Cardiac muscle cell (in vitro differentiated cells and primary cell): ENCODE measurements at regions not wholly inside any gene's neighbourhood (a gene's known extent, or its start where the extent isn't known, plus 50 kb on each side); places are given as distances from the start of the nearest gene placed in this dataset.

ENCODE experiments used
- DNase-seq, 2 donors: peaks; one replicate each; pipeline versions ENCODE4 v3.0.0 to v3.0.0-alpha.2; 2010 to 2017; ENCODE audit warnings: low read depth in 1 of 2, low spot score in 1 of 2
- H3K27ac ChIP-seq: fragments of 200-600 bp; sonication (generic); 2 replicates; pipeline ENCODE4 v1.5.1; 2016
- H3K27me3 ChIP-seq: fragments of 200-600 bp; sonication (generic); 2 replicates; pipeline ENCODE4 v1.6.0; 2016; ENCODE audit warnings: control low read depth
- H3K36me3 ChIP-seq: fragments of 200-600 bp; sonication (generic); 2 replicates; pipeline ENCODE4 v1.5.1; 2016; ENCODE audit warnings: control low read depth
- H3K4me1 ChIP-seq: fragments of 200-600 bp; sonication (generic); 2 replicates; pipeline ENCODE4 v1.8.1; 2017; ENCODE audit warnings: low read depth, mild to moderate bottlenecking, mixed run types
- H3K4me3 ChIP-seq: fragments of 200-600 bp; sonication (generic); 2 replicates; pipeline ENCODE4 v1.5.1; 2016; ENCODE audit warnings: mild to moderate bottlenecking
- H3K9me3 ChIP-seq: fragments of 200-600 bp; sonication (generic); 2 replicates; pipeline ENCODE4 v1.5.1; 2017; ENCODE audit warnings: low read depth, mild to moderate bottlenecking, control low read depth
- CTCF ChIP-seq: IDR thresholded peaks from 2 replicates; pipeline ENCODE4 v1.5.1; 2012; ENCODE audit warnings: low read depth, mild to moderate bottlenecking, low read length

DNA sequence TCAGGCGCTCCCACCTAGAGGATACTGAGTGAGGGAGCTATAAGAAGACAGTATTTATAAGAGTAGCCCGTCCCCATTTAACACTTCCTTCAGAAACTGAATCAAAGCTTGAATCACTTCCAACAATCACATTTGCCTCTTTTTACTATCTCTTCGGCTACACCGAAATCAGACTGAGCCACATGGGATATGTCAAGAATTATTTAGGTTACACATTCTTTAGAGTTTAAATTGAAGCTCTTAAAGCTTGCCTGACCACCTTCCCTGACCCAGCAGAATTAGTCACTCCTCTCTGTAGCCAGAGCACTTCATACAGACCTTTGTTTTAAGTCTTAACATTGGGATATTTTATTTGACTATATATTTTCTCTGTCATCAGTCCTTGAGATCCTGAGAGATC lies 163.7 kb downstream of the MAFB start:
- H3K4me3 ChIP-seq: no peak overlapping the region
- H3K36me3 ChIP-seq: no peaks in the 10 kb centered on the region
- peak in 1 of 2 donors; percentile 53 for DNase-seq
- TF ChIP-seq CTCF: no peak
- no peak overlapping the region for H3K27ac ChIP-seq
- no peaks in the 10 kb centered on the region for H3K4me1 ChIP-seq
- H3K27me3 ChIP-seq: no peaks in the 10 kb centered on the region
- H3K9me3 ChIP-seq: no peaks in the 10 kb centered on the region

GRCh38 chr20:40524071-40524470 lies 165.0 kb downstream of the MAFB start:
- no peaks in the 10 kb centered on the region for H3K9me3 ChIP-seq
- no peaks in the 10 kb centered on the region for H3K36me3 ChIP-seq
- H3K4me3 ChIP-seq: no peak overlapping the region
- no peaks in the 10 kb centered on the region for H3K4me1 ChIP-seq
- H3K27me3 ChIP-seq: no peaks in the 10 kb centered on the region
- H3K27ac ChIP-seq: no peak overlapping the region
- TF ChIP-seq CTCF: no peak
- no peak for DNase-seq

GRCh38 chr20:40522405-40522804 lies 166.6 kb downstream of the MAFB start:
- Histone ChIP-seq H3K36me3 (no peaks in the 10 kb centered on the region), H3K9me3 (no peaks in the 10 kb centered on the region), H3K4me1 (no peaks in the 10 kb centered on the region), H3K27ac (no peak overlapping the region), H3K4me3 (no peak overlapping the region), H3K27me3 (no peaks in the 10 kb centered on the region)
- TF ChIP-seq CTCF: no peak
- DNase-seq: no peak

- DNase-seq: no peak
- TF ChIP-seq CTCF: no peak
Measured at GRCh38 chr20:40521962-40522361, 167.1 kb downstream of the MAFB start.

GRCh38 chr20:40519918-40520317 lies 169.1 kb downstream of the MAFB start:
- Histone ChIP-seq H3K27ac (no peak overlapping the region), H3K27me3 (no peaks in the 10 kb centered on the region), H3K4me1 (no peaks in the 10 kb centered on the region), H3K4me3 (no peak overlapping the region), H3K36me3 (no peaks in the 10 kb centered on the region), H3K9me3 (no peaks in the 10 kb centered on the region)
- DNase-seq: no peak
- no peak for TF ChIP-seq CTCF

More at GRCh38 chr20:40521962-40522361, 167.1 kb downstream of the MAFB start:
- no peaks in the 10 kb centered on the region for H3K36me3 ChIP-seq
- H3K27me3 ChIP-seq: no peaks in the 10 kb centered on the region
- H3K9me3 ChIP-seq: no peaks in the 10 kb centered on the region
- H3K4me3 ChIP-seq: no peak overlapping the region
- no peaks in the 10 kb centered on the region for H3K4me1 ChIP-seq
- H3K27ac ChIP-seq: no peak overlapping the region

DNA sequence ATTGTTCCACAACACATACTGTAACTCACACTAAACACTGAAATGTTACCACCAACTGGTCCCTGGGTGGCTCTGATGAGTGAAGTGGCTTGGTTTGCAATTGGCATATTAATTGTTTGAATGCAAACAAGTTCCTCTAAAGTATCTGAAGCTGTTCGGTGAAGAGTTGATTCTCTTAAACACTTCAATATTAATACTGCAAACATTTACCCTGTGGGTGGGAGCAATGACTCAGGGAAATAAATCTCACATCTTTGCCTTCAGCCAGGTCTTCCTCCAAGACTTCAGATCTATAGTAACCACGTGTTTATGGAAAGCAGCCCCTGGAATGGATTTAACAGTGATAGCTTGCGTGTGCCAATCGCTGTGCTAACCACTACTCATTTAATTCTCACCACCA lies 176.0 kb downstream of the MAFB start:
- no peak for DNase-seq
- H3K4me1 ChIP-seq: no peaks in the 10 kb centered on the region
- no peaks in the 10 kb centered on the region for H3K36me3 ChIP-seq
- no peaks in the 10 kb centered on the region for H3K27me3 ChIP-seq
- TF ChIP-seq CTCF: no peak
- no peak overlapping the region for H3K27ac ChIP-seq
- H3K9me3 ChIP-seq: no peaks in the 10 kb centered on the region
- no peak overlapping the region for H3K4me3 ChIP-seq
